ENCODE measurements at regions not wholly inside any gene's neighbourhood (a gene's known extent, or its start where the extent isn't known, plus 50 kb on each side); places are given as distances from the start of the nearest gene placed in this dataset.

DNA sequence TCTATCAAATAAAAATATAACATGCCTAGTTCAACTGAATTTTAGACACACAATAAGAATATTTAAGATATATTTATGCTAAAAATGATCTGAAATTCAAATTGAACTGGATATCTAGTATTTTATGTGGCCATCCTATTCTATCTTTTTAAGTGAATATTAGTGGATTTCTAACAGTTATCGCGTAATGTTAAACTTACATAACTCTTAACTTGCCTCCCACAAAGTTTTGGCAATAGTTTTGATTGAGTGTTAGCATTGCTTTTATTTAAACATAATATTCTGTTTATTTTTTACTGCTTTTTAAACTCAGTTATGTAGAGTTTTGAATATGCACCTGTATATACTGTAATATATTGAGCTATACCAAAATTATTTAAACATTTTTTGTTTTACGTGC, 1279.5 kb downstream of the OTOL1 start:
- Histone ChIP-seq H4K5ac (ENCODE audit: insufficient read length, low read depth, low read length) (no peak overlapping the region), H3K23ac (ENCODE audit: insufficient read length, low read depth, low read length) (no peak overlapping the region), H3K79me2 (ENCODE audit: insufficient read depth, low read length) (no peaks in the 10 kb centered on the region), H2BK20ac (ENCODE audit: low read depth, low read length, poor library complexity, severe bottlenecking) (no peak overlapping the region), H2BK15ac (ENCODE audit: low read depth, low read length) (no peak overlapping the region), H4K91ac (ENCODE audit: insufficient read length, low read depth, low read length) (no peak overlapping the region), H3K56ac (ENCODE audit: insufficient read length, low read depth, low read length) (no peak overlapping the region), H2BK120ac (ENCODE audit: low read depth, low read length, poor library complexity, severe bottlenecking) (no peak overlapping the region), H4K20me1 (ENCODE audit: control insufficient read depth, insufficient read depth, insufficient read length) (no peaks in the 10 kb centered on the region), H3K4ac (ENCODE audit: low read depth, low read length) (no peak overlapping the region), H3K4me1 (ENCODE audit: insufficient read depth, low read length) (peaks cover 2% of the 10 kb centered on the region; the same call in 1 of the 2 replicates), H2AK5ac (ENCODE audit: insufficient read length, low read length) (no peak overlapping the region), H2BK12ac (ENCODE audit: insufficient read length, low read depth, low read length) (no peak overlapping the region), H3K9ac (ENCODE audit: extremely low read depth, insufficient read length, low read length) (no peak overlapping the region), H3K9me3 (ENCODE audit: control insufficient read depth, low read depth, low read length) (no peaks in the 10 kb centered on the region), H3K23me2 (ENCODE audit: insufficient read length, low read depth, low read length, poor library complexity, severe bottlenecking) (no peaks in the 10 kb centered on the region), H3K79me1 (ENCODE audit: insufficient read depth, low read depth, low read length, poor library complexity, severe bottlenecking) (no peaks in the 10 kb centered on the region), H3K27ac (ENCODE audit: insufficient read length, low read depth, low read length) (no peak overlapping the region), H3K27me3 (ENCODE audit: insufficient read depth, low read length) (no peaks in the 10 kb centered on the region), H2BK5ac (ENCODE audit: insufficient read length, low read length) (no peak overlapping the region), H3K18ac (ENCODE audit: insufficient read length, low read depth, low read length) (no peak overlapping the region), H3K14ac (ENCODE audit: insufficient read depth, low read length) (no peak overlapping the region), H4K8ac (replicated peaks; ENCODE audit: insufficient read length, low read depth, low read length) (no peak overlapping the region), H3T11ph (ENCODE audit: low read length) (no peak overlapping the region), H2AFZ (ENCODE audit: low read length) (no peak overlapping the region), H3K4me2 (ENCODE audit: insufficient read depth, insufficient read length, low read length) (no peak overlapping the region)
- Mint-ChIP-seq H3K4me3 (no peak overlapping the region), H3K9me3 (no peaks in the 10 kb centered on the region; a peak in 2 of 5 replicates), H3K36me3 (ENCODE audit: insufficient read depth in 1 of 3, low read depth in 3 of 3) (no peaks in the 10 kb centered on the region; a peak in 1 of 7 replicates), H3K27ac (no peak overlapping the region), H3K4me1 (peaks cover 18 to 19% of the 10 kb centered on the region in 2 experiments), H3K27me3 (ENCODE audit: low read depth) (no peaks in the 10 kb centered on the region)
- DNase-seq, result no peak
- WGBS (ENCODE audit: extremely low coverage, insufficient read length, low lambda C conversion rate), result no CpG with 5 or more reads among the region's 3 CpGs
- TF ChIP-seq, protein P1, sequence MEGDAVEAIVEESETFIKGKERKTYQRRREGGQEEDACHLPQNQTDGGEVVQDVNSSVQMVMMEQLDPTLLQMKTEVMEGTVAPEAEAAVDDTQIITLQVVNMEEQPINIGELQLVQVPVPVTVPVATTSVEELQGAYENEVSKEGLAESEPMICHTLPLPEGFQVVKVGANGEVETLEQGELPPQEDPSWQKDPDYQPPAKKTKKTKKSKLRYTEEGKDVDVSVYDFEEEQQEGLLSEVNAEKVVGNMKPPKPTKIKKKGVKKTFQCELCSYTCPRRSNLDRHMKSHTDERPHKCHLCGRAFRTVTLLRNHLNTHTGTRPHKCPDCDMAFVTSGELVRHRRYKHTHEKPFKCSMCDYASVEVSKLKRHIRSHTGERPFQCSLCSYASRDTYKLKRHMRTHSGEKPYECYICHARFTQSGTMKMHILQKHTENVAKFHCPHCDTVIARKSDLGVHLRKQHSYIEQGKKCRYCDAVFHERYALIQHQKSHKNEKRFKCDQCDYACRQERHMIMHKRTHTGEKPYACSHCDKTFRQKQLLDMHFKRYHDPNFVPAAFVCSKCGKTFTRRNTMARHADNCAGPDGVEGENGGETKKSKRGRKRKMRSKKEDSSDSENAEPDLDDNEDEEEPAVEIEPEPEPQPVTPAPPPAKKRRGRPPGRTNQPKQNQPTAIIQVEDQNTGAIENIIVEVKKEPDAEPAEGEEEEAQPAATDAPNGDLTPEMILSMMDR (conservative IDR thresholded peaks at IDR 0.05), result no peak

Data from H9 (cell line).